NCI-H2081 treated with DMSO at 0.1 percent for 48 hours (cell line): ENCODE measurements at regions not wholly inside any gene's neighbourhood (a gene's known extent, or its start where the extent isn't known, plus 50 kb on each side); places are given as distances from the start of the nearest gene placed in this dataset.

Experiments
- DNase-seq: peaks from one replicate; lab custom pipeline; 2025; lab: John Stamatoyannopoulos, UW

- no peak for DNase-seq
Measured at GRCh38 chr3:181442066-181442465, 269.7 kb upstream of the SOX2 start.

GRCh38 chr3:181432992-181433391 is 278.7 kb upstream of the SOX2 start:
- DNase-seq = no peak

- DNase-seq = no peak
Measured at GRCh38 chr3:181431748-181432147, 280.0 kb upstream of the SOX2 start.

GRCh38 chr3:181425074-181425473 is 286.7 kb upstream of the SOX2 start:
- no peak for DNase-seq

GRCh38 chr3:181418233-181418632 is 293.5 kb upstream of the SOX2 start:
- no peak for DNase-seq

- DNase-seq = no peak
Measured at GRCh38 chr3:181417748-181418147, 294.0 kb upstream of the SOX2 start.

- no peak for DNase-seq
Measured at GRCh38 chr3:181410870-181411269, 300.9 kb upstream of the SOX2 start.

GRCh38 chr3:181403876-181404660 is 307.7 kb upstream of the SOX2 start:
- DNase-seq = no peak

- no peak for DNase-seq
Measured at GRCh38 chr3:181402347-181402746, 309.4 kb upstream of the SOX2 start.

- DNase-seq = no peak
Measured at GRCh38 chr3:181384970-181385369, 326.8 kb upstream of the SOX2 start.

GRCh38 chr3:181383760-181384159 is 328.0 kb upstream of the SOX2 start:
- DNase-seq = no peak

GRCh38 chr3:181383201-181383600 is 328.5 kb upstream of the SOX2 start:
- DNase-seq = no peak

- DNase-seq = no peak
Measured at GRCh38 chr3:181382656-181383055, 329.1 kb upstream of the SOX2 start.

- no peak for DNase-seq
Measured at GRCh38 chr3:181379278-181379677, 332.4 kb upstream of the SOX2 start.

GRCh38 chr3:181369637-181370036 is 342.1 kb upstream of the SOX2 start:
- DNase-seq = no peak

GRCh38 chr3:181363231-181363630 is 348.5 kb upstream of the SOX2 start:
- DNase-seq = no peak

GRCh38 chr3:181362378-181362777 is 349.3 kb upstream of the SOX2 start:
- DNase-seq = no peak

GRCh38 chr3:181358562-181358961 is 353.2 kb upstream of the SOX2 start:
- DNase-seq = no peak

- DNase-seq = no peak
Measured at GRCh38 chr3:181358060-181358459, 353.7 kb upstream of the SOX2 start.

- no peak for DNase-seq
Measured at GRCh38 chr3:181354140-181354539, 357.6 kb upstream of the SOX2 start.

GRCh38 chr3:181344331-181344730 is 354.8 kb upstream of the DNAJC19 start:
- DNase-seq = peak; percentile 89

- DNase-seq = no peak
Measured at GRCh38 chr3:181336597-181336996, 347.1 kb upstream of the DNAJC19 start.

- DNase-seq = no peak
Measured at GRCh38 chr3:181333394-181333793, 343.9 kb upstream of the DNAJC19 start.
